ENCODE measurements at regions not wholly inside any gene's neighbourhood (a gene's known extent, or its start where the extent isn't known, plus 50 kb on each side); places are given as distances from the start of the nearest gene placed in this dataset.

GRCh38 chr10:58979711-58980110 is 196.7 kb upstream of the PHYHIPL start:
- H3K27ac ChIP-seq (ENCODE audit: low read length): no peak overlapping the region
- no peaks in the 10 kb centered on the region for H3K36me3 ChIP-seq (ENCODE audit: insufficient read depth, low read length)
- H3K9ac ChIP-seq (ENCODE audit: low read length): no peak overlapping the region
- no peaks in the 10 kb centered on the region for H3K27me3 ChIP-seq (ENCODE audit: insufficient read depth, low read depth, low read length)
- no peak overlapping the region for H3K4me3 ChIP-seq (ENCODE audit: low read length)
- H3K79me2 ChIP-seq (replicated peaks; ENCODE audit: insufficient read depth, low read length): no peaks in the 10 kb centered on the region
- no peaks in the 10 kb centered on the region for H4K20me1 ChIP-seq (ENCODE audit: insufficient read depth)
- no peaks in the 10 kb centered on the region for H3F3A ChIP-seq (ENCODE audit: insufficient read depth, low read length, poor library complexity, severe bottlenecking)
- no peak overlapping the region for H2AFZ ChIP-seq (ENCODE audit: low read depth, low read length)
- H3K9me2 ChIP-seq (ENCODE audit: insufficient read depth, low read length): no peaks in the 10 kb centered on the region
- TF ChIP-seq POLR2AphosphoS5 (IDR thresholded peaks at IDR 0.05) (no peak), CTCF (IDR thresholded peaks at IDR 0.05; ENCODE audit: poor library complexity, severe bottlenecking) (no peak), REST (IDR thresholded peaks at IDR 0.05; ENCODE audit: borderline replicate concordance) (no peak)
- H3K9me3 ChIP-seq (ENCODE audit: low read length): no peaks in the 10 kb centered on the region
- H3K4me2 ChIP-seq (ENCODE audit: low read length): no peak overlapping the region

GRCh38 chr10:58980826-58981415 is 195.5 kb upstream of the PHYHIPL start:
- no peak for TF ChIP-seq MXI1 (conservative IDR thresholded peaks at IDR 0.05; ENCODE audit: poor library complexity, severe bottlenecking)
- TF ChIP-seq SMC3 (conservative IDR thresholded peaks at IDR 0.05; ENCODE audit: poor library complexity): no peak
- TF ChIP-seq CTCF (IDR thresholded peaks at IDR 0.05; ENCODE audit: poor library complexity, severe bottlenecking): no peak
- TF ChIP-seq POLR2AphosphoS5 (IDR thresholded peaks at IDR 0.05): no peak
- TF ChIP-seq EP300 (conservative IDR thresholded peaks at IDR 0.05; ENCODE audit: poor library complexity, severe bottlenecking): no peak
- TF ChIP-seq TAF1 (IDR thresholded peaks at IDR 0.05; ENCODE audit: low read depth): no peak
- no peak for TF ChIP-seq EZH2 (IDR thresholded peaks at IDR 0.05; ENCODE audit: borderline replicate concordance, insufficient read depth, low read length, poor library complexity, severe bottlenecking)
- no peak for TF ChIP-seq REST (IDR thresholded peaks at IDR 0.05; ENCODE audit: borderline replicate concordance)
- TF ChIP-seq RAD21 (conservative IDR thresholded peaks at IDR 0.05): no peak
- H3K27ac ChIP-seq (ENCODE audit: low read length): no peak overlapping the region
- H3K9me3 ChIP-seq (ENCODE audit: low read length): no peaks in the 10 kb centered on the region
- H4K20me1 ChIP-seq (ENCODE audit: insufficient read depth): no peaks in the 10 kb centered on the region
- no peak overlapping the region for H2AFZ ChIP-seq (ENCODE audit: low read depth, low read length)
- no peak overlapping the region for H3K4me3 ChIP-seq (ENCODE audit: low read length)
- no peaks in the 10 kb centered on the region for H3K79me2 ChIP-seq (replicated peaks; ENCODE audit: insufficient read depth, low read length)
- no peaks in the 10 kb centered on the region for H3F3A ChIP-seq (ENCODE audit: insufficient read depth, low read length, poor library complexity, severe bottlenecking)
- no peaks in the 10 kb centered on the region for H3K27me3 ChIP-seq (ENCODE audit: insufficient read depth, low read depth, low read length)
- H3K4me2 ChIP-seq (ENCODE audit: low read length): no peak overlapping the region
- no peak overlapping the region for H3K9ac ChIP-seq (ENCODE audit: low read length)
- no peaks in the 10 kb centered on the region for H3K36me3 ChIP-seq (ENCODE audit: insufficient read depth, low read length)
- H3K9me2 ChIP-seq (ENCODE audit: insufficient read depth, low read length): no peaks in the 10 kb centered on the region
